Breast epithelium (tissue), 4 donors: ENCODE measurements at regions not wholly inside any gene's neighbourhood (a gene's known extent, or its start where the extent isn't known, plus 50 kb on each side); places are given as distances from the start of the nearest gene placed in this dataset.

Source experiments
- DNase-seq, 2 donors: peaks; one replicate each; pipeline ENCODE4 v3.0.0-alpha.2; 2019; ENCODE audit warnings: low spot score in 2 of 2
- H3K27ac ChIP-seq, 2 donors: fragments of 200-600 bp; sonication (generic) in 1 of 2; one replicate each; pipeline ENCODE4 v1.5.1; 2016 to 2019; ENCODE audit warnings: mild to moderate bottlenecking in 1 of 2
- H3K27me3 ChIP-seq, 2 donors: fragments of 200-600 bp; sonication (generic) in 1 of 2; one replicate each; pipeline versions ENCODE4 v1.5.1 to v1.6.0; 2017 to 2019; ENCODE audit warnings: control low read depth in 1 of 2, mild to moderate bottlenecking in 1 of 2
- H3K36me3 ChIP-seq: fragments of 200-600 bp; one replicate; pipeline ENCODE4 v1.5.1; 2019
- H3K4me1 ChIP-seq, 2 donors: fragments of 200-600 bp; sonication (generic); one replicate each; pipeline ENCODE4 v1.5.1; 2016 to 2019; ENCODE audit warnings: control low read depth in 1 of 2
- H3K4me3 ChIP-seq, 3 donors: fragments of 200-600 bp; sonication (generic); 1 replicate in 2 of 3; 2 replicates in 1 of 3; pipeline ENCODE4 v1.5.1; 2016 to 2019; ENCODE audit warnings: mild to moderate bottlenecking in 3 of 3, moderate library complexity in 2 of 3
- H3K9me3 ChIP-seq, 2 donors: fragments of 200-600 bp; sonication (generic) in 1 of 2; one replicate each; pipeline ENCODE4 v1.5.1; 2016 to 2019; ENCODE audit warnings: control low read depth in 1 of 2
- POLR2A ChIP-seq: fragments of 450-650 bp; IDR thresholded peaks from one replicate; pipeline ENCODE4 v1.6.1; 2016; ENCODE audit warnings: antibody characterized with exemption, mild to moderate bottlenecking, moderate library complexity
- POLR2AphosphoS5 ChIP-seq, 3 donors: sonication (generic); formaldehyde crosslinking; IDR thresholded peaks; one replicate each; pipeline ENCODE4 v1.6.1; 2017; ENCODE audit warnings: antibody characterized with exemption in 3 of 3
- intact Hi-C: fragments of 100-400 bp; cut with DNase I; formaldehyde crosslinking; loops from one replicate; pipeline ENCODE4 v1.15.1; 2023; ENCODE audit warnings: low total_unique reads
- TF ChIP-seq, protein P1 (sequence below), 3 donors: fragments of 450-650 bp; IDR thresholded peaks; one replicate each; pipeline ENCODE4 v1.5.1; 2016 to 2017; ENCODE audit warnings: antibody characterized with exemption in 3 of 3, mild to moderate bottlenecking in 3 of 3, moderate library complexity in 3 of 3

DNA sequence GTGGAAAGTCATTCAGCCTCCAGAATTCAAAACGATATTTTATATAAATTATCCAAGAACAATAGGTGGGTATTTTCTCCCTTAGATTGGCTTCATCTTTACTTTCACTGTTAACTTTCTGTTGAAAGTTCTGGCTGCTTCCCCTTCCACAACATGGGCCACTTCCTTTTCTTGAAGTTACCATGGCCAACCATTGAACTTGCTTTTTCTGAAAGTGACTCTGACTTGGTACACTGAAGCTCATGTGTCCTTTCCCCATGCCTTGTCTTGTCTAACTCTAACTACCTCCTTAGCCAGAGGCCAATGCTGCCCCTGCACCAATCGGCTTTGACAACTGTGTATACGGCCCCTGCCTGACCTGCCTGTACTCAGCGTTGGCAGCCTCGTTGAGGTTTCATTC, 225.2 kb downstream of the FAT3 start:
- intact Hi-C loops = no loop called here
- Histone ChIP-seq H3K4me3 (no peak overlapping the region), H3K9me3 (no peaks in the 10 kb centered on the region), H3K27me3 (no peaks in the 10 kb centered on the region), H3K36me3 (no peaks in the 10 kb centered on the region), H3K27ac (no peak overlapping the region), H3K4me1 (no peaks in the 10 kb centered on the region)
- TF ChIP-seq POLR2A = no peak
- no peak for TF ChIP-seq POLR2AphosphoS5 (IDR thresholded peaks at IDR 0.05)
- TF ChIP-seq, protein P1, sequence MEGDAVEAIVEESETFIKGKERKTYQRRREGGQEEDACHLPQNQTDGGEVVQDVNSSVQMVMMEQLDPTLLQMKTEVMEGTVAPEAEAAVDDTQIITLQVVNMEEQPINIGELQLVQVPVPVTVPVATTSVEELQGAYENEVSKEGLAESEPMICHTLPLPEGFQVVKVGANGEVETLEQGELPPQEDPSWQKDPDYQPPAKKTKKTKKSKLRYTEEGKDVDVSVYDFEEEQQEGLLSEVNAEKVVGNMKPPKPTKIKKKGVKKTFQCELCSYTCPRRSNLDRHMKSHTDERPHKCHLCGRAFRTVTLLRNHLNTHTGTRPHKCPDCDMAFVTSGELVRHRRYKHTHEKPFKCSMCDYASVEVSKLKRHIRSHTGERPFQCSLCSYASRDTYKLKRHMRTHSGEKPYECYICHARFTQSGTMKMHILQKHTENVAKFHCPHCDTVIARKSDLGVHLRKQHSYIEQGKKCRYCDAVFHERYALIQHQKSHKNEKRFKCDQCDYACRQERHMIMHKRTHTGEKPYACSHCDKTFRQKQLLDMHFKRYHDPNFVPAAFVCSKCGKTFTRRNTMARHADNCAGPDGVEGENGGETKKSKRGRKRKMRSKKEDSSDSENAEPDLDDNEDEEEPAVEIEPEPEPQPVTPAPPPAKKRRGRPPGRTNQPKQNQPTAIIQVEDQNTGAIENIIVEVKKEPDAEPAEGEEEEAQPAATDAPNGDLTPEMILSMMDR (IDR thresholded peaks at IDR 0.05) = no peak
- DNase-seq = no peak

DNA sequence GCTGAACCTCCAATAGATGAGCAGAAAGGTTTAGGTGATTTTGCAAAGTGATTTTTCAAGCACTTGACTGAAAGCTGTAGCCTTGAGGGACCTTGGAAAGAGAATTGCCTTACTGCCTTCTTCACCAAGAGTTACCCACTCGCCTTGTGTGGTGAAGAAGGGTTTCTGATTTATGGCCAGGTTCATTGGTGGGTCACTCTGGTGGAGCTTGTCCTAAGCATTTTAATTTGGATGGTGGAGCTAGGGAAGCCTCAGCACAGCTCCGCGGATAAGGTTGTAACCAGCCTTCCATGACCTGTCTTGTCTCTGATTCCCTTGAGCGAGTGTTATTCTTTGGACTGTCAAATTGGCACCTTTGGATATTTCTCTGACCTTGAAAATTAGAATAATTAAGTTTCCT, 226.4 kb downstream of the FAT3 start:
- intact Hi-C loops = no loop called here
- no peak for DNase-seq
- TF ChIP-seq POLR2A (no peak), POLR2AphosphoS5 (IDR thresholded peaks at IDR 0.05) (no peak)
- TF ChIP-seq, protein P1 (IDR thresholded peaks at IDR 0.05) = no peak
- no peaks in the 10 kb centered on the region for H3K9me3 ChIP-seq
- no peaks in the 10 kb centered on the region for H3K36me3 ChIP-seq
- no peaks in the 10 kb centered on the region for H3K4me1 ChIP-seq
- no peaks in the 10 kb centered on the region for H3K27me3 ChIP-seq
- no peak overlapping the region for H3K27ac ChIP-seq
- H3K4me3 ChIP-seq = no peak overlapping the region

DNA sequence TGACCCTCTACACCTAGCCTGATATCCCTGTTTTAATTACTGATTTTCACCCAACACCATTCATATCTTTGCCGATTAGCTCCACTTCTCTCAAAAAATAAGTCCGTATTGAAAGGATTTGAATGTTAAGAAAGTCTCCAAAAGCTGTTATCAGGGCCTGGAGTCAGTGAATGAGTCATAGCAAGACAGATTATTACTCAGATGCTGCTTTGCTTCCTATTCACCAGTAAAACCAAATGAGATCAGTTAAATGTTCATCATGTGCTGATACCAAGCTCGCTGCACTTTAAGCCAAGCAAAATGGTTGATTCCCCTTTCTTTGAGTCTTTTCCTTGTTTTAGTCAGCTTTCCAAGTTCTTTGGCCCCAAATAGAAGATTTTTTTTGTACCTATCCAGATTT, 228.4 kb downstream of the FAT3 start:
- TF ChIP-seq POLR2A (no peak), POLR2AphosphoS5 (IDR thresholded peaks at IDR 0.05) (no peak)
- TF ChIP-seq, protein P1 (IDR thresholded peaks at IDR 0.05) = no peak
- Histone ChIP-seq H3K27me3 (no peaks in the 10 kb centered on the region), H3K27ac (no peak overlapping the region), H3K36me3 (no peaks in the 10 kb centered on the region), H3K4me3 (no peak overlapping the region), H3K4me1 (no peaks in the 10 kb centered on the region), H3K9me3 (no peaks in the 10 kb centered on the region)
- no peak for DNase-seq
- intact Hi-C loops = no loop called here

DNA sequence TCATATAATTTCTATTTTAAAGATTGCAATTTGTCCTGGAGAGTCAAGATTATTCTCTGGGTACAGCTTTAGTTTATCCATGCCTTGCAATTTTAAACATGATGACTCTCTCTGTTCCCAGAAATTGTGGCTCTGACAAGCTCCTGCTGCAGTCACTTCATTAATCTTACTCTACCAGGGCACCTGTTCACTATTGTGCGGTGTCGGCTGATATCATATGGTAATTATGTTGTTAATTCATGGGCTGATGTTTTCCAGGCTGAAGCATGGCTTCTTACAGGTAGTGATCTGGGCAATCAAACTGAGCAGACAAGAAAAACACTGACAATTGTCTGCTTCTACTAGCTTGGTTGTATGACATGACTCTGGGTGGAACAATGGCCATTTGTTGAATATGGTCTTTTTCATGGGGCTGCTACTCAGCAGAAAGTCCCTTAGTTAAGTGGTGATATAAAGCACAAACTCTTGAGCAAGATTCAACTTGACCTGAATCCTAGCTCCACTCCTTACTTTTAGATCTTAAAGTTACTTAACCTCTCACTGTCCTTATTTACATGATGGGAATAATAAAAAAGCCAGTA, 230.7 kb downstream of the FAT3 start:
- Histone ChIP-seq H3K4me1 (no peaks in the 10 kb centered on the region), H3K27me3 (no peaks in the 10 kb centered on the region), H3K27ac (no peak overlapping the region), H3K9me3 (no peaks in the 10 kb centered on the region), H3K36me3 (no peaks in the 10 kb centered on the region), H3K4me3 (no peak overlapping the region)
- intact Hi-C loops = no loop called here
- TF ChIP-seq POLR2A = no peak
- TF ChIP-seq, protein P1 (IDR thresholded peaks at IDR 0.05) = no peak
- TF ChIP-seq POLR2AphosphoS5 (IDR thresholded peaks at IDR 0.05) = no peak
- DNase-seq = no peak

DNA sequence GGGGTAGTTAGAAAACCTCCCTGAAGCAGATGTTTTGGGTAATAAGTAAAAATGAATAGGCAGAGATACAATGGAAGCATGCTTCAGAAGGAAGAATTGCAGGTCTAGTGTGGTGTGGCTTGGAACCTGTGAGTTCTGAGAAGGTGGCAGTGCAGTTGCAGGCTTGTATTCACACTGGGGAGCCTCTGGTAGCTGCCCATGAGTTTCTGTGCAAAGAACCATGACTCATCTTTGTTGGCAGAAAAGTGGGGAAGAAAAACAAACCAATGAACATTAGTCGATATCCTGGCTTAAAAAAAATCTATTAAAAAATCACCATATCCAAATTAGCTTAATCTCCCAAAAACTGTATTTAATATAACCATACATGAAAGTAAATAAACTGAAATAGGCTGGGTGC, 232.6 kb downstream of the FAT3 start:
- no peaks in the 10 kb centered on the region for H3K36me3 ChIP-seq
- no peaks in the 10 kb centered on the region for H3K9me3 ChIP-seq
- no peak for DNase-seq
- intact Hi-C loops = no loop called here
- TF ChIP-seq, protein P1 (IDR thresholded peaks at IDR 0.05) = no peak
- no peak for TF ChIP-seq POLR2A
- no peak for TF ChIP-seq POLR2AphosphoS5 (IDR thresholded peaks at IDR 0.05)
- no peak overlapping the region for H3K4me3 ChIP-seq
- H3K27me3 ChIP-seq = no peaks in the 10 kb centered on the region
- H3K27ac ChIP-seq = no peak overlapping the region
- no peaks in the 10 kb centered on the region for H3K4me1 ChIP-seq
